HCT116 (cell line): ENCODE measurements at regions not wholly inside any gene's neighbourhood (a gene's known extent, or its start where the extent isn't known, plus 50 kb on each side); places are given as distances from the start of the nearest gene placed in this dataset.

Experiments
- ATAC-seq: fragments of 200-7000 bp; cut with Tn5 transposase; 2 replicates; pipeline ENCODE4 v1.9.1; 2020; ENCODE audit warnings: mild to moderate bottlenecking, moderate library complexity
- BruUV-seq: library from RNA; stranded (reverse); fragments of 400-500 nt; replicated peaks from 2 replicates; lab custom pipeline; 2021; lab: Mats Ljungman, UMichigan
- CTCF ChIA-PET: fragments of 300-600 bp; sonication (Branson Sonifier 250); formaldehyde crosslinking; loops from one replicate; lab custom pipeline; 2021; ENCODE audit warnings: antibody characterized with exemption; lab: Charles Lee
- POLR2A ChIA-PET: fragments of 300-600, 350-600 bp; sonication (Branson Sonifier 250); formaldehyde crosslinking; loops from one replicate; lab custom pipeline; 2021; ENCODE audit warnings: antibody characterized with exemption; lab: Charles Lee
- RAD21 ChIA-PET, 2 experiments: fragments of 300-600 bp; sonication (Branson Sonifier 250); formaldehyde crosslinking; loops; one replicate each; lab custom pipeline; 2023; ENCODE audit warnings: low total read pairs in 2 of 2; ENCODE audit not compliant: uncharacterized antibody in 2 of 2, unreplicated experiment in 2 of 2, low non-redundant PET in 1 of 2; lab: Charles Lee
- DNase-seq: peaks from one replicate; pipeline ENCODE4 v3.0.0-alpha.2; 2010; ENCODE audit warnings: low read depth, low spot score
- H2AFZ ChIP-seq: fragments of 200-600 bp; shearing (Covaris generic), sonication (generic); 2 replicates; pipeline ENCODE4 v1.6.1; 2017; ENCODE audit warnings: low read depth, mixed run types, mixed read lengths, antibody characterized with exemption, low read length; ENCODE audit not compliant: poor library complexity, severe bottlenecking
- H3K27ac ChIP-seq: 2 replicates; pipeline ENCODE4 v1.5.1; 2012; ENCODE audit warnings: low read depth, low read length
- H3K27me3 ChIP-seq: fragments of 200-600 bp; sonication (generic); 2 replicates; pipeline ENCODE4 v1.6.1; 2016; ENCODE audit warnings: mixed run types, low read length, mixed read lengths; ENCODE audit not compliant: insufficient read depth
- H3K36me3 ChIP-seq, 2 experiments: fragments of 200-500 bp in 1 of 2; fragments of 200-600 bp in 1 of 2; sonication (Bioruptor generic) in 1 of 2; sonication (generic) in 1 of 2; 2 replicates each; pipeline versions ENCODE4 v1.5.1 to v1.6.1; 2014 to 2016; ENCODE audit warnings: low read length in 2 of 2, inconsistent platforms in 1 of 2, mixed read lengths in 1 of 2, mixed run types in 1 of 2; ENCODE audit not compliant: insufficient read depth in 2 of 2, control insufficient read depth in 1 of 2
- H3K4me1 ChIP-seq, 2 experiments: fragments of 200-600 bp in 1 of 2; sonication (generic) in 1 of 2; 2 replicates each; pipeline versions ENCODE4 v1.5.1 to v1.6.1; 2012 to 2017; ENCODE audit warnings: low read length in 2 of 2, inconsistent platforms in 1 of 2, mild to moderate bottlenecking in 1 of 2, mixed read lengths in 1 of 2, mixed run types in 1 of 2, moderate library complexity in 1 of 2; ENCODE audit not compliant: insufficient read depth in 2 of 2, control insufficient read depth in 1 of 2
- H3K4me2 ChIP-seq: fragments of 200-600 bp; sonication (generic); 2 replicates; pipeline ENCODE4 v1.6.1; 2017; ENCODE audit warnings: mixed run types, low read length, mixed read lengths
- H3K4me3 ChIP-seq, 2 experiments: fragments of 200-600 bp in 1 of 2; sonication (generic) in 1 of 2; replicated peaks in 1 of 2; 2 replicates each; pipeline ENCODE4 v1.5.1; 2011 to 2016; ENCODE audit warnings: low read length in 2 of 2, control low read depth in 1 of 2, low read depth in 1 of 2, mild to moderate bottlenecking in 1 of 2, mixed read lengths in 1 of 2, mixed run types in 1 of 2
- H3K79me2 ChIP-seq: fragments of 200-600 bp; sonication (generic); 2 replicates; pipeline ENCODE4 v1.6.1; 2017; ENCODE audit warnings: mild to moderate bottlenecking, mixed run types, low read length, moderate library complexity, mixed read lengths; ENCODE audit not compliant: insufficient read depth
- H3K9ac ChIP-seq: fragments of 200-600 bp; sonication (generic); 2 replicates; pipeline ENCODE4 v1.6.1; 2016; ENCODE audit warnings: low read length, mixed read lengths
- H3K9me2 ChIP-seq: fragments of 200-600 bp; sonication (generic), shearing (Covaris generic); 2 replicates; pipeline ENCODE4 v1.6.1; 2017; ENCODE audit warnings: mixed run types, mild to moderate bottlenecking, moderate library complexity; ENCODE audit not compliant: insufficient read depth
- H3K9me3 ChIP-seq, 2 experiments: fragments of 200-500 bp in 1 of 2; fragments of 200-600 bp in 1 of 2; sonication (Bioruptor generic) in 1 of 2; sonication (generic) in 1 of 2; 2 replicates each; pipeline ENCODE4 v1.6.1; 2014 to 2017; ENCODE audit warnings: low read length in 2 of 2, mixed read lengths in 2 of 2, inconsistent platforms in 1 of 2, low read depth in 1 of 2, mild to moderate bottlenecking in 1 of 2, mixed run types in 1 of 2, moderate library complexity in 1 of 2; ENCODE audit not compliant: control insufficient read depth in 1 of 2, insufficient read depth in 1 of 2
- H4K20me1 ChIP-seq: fragments of 200-600 bp; sonication (generic), shearing (Covaris generic); 2 replicates; pipeline ENCODE4 v1.6.1; 2017; ENCODE audit warnings: mixed run types, mild to moderate bottlenecking, moderate library complexity; ENCODE audit not compliant: insufficient read depth
- CBX3 ChIP-seq: IDR thresholded peaks from 2 replicates; pipeline ENCODE4 v1.6.1; 2012; ENCODE audit warnings: low read depth
- EGR1 ChIP-seq: IDR thresholded peaks from 2 replicates; pipeline ENCODE4 v1.6.1; 2012; ENCODE audit warnings: low read depth
- JUND ChIP-seq: IDR thresholded peaks from 2 replicates; pipeline ENCODE4 v1.6.1; 2012
- POLR2AphosphoS5 ChIP-seq: IDR thresholded peaks from 2 replicates; pipeline ENCODE4 v1.6.1; 2011; ENCODE audit warnings: mild to moderate bottlenecking, low read depth, low read length, moderate library complexity
- SP1 ChIP-seq: IDR thresholded peaks from 2 replicates; pipeline ENCODE4 v1.6.1; 2012; ENCODE audit warnings: low read depth
- SRF ChIP-seq: IDR thresholded peaks from 2 replicates; pipeline ENCODE4 v1.6.1; 2012; ENCODE audit warnings: low read depth
- TCF7L2 ChIP-seq: IDR thresholded peaks from 2 replicates; pipeline ENCODE4 v1.7.0; 2011; ENCODE audit warnings: borderline replicate concordance, inconsistent platforms; ENCODE audit not compliant: insufficient read depth, insufficient read length; ENCODE audit errors: extremely low read depth
- ZNF274 ChIP-seq: fragments of 200-500 bp; sonication (Bioruptor generic); IDR thresholded peaks from 2 replicates; pipeline ENCODE4 v1.6.1; 2014; ENCODE audit warnings: mild to moderate bottlenecking, low read depth, low read length, inconsistent platforms
- intact Hi-C: fragments of 100-400 bp; cut with micrococcal nuclease; formaldehyde crosslinking; loops from 2 replicates; pipeline ENCODE4 v1.10.0; 2022
- TF ChIP-seq, protein P1 (sequence below): IDR thresholded peaks from 2 replicates; pipeline ENCODE4 v1.6.1; 2012
- TF ChIP-seq, protein P2 (sequence below), 3 experiments: fragments of 200-600 bp in 1 of 3; sonication (generic) in 1 of 3; IDR thresholded peaks in 2 of 3; conservative IDR thresholded peaks in 1 of 3; 2 replicates each; pipeline ENCODE4 v1.5.1; 2012 to 2017; ENCODE audit warnings: low read depth in 2 of 3, low read length in 2 of 3, antibody characterized with exemption in 1 of 3, borderline replicate concordance in 1 of 3, control low read depth in 1 of 3, mild to moderate bottlenecking in 1 of 3, mixed read lengths in 1 of 3, mixed run types in 1 of 3, moderate library complexity in 1 of 3; ENCODE audit not compliant: insufficient read depth in 1 of 3

DNA sequence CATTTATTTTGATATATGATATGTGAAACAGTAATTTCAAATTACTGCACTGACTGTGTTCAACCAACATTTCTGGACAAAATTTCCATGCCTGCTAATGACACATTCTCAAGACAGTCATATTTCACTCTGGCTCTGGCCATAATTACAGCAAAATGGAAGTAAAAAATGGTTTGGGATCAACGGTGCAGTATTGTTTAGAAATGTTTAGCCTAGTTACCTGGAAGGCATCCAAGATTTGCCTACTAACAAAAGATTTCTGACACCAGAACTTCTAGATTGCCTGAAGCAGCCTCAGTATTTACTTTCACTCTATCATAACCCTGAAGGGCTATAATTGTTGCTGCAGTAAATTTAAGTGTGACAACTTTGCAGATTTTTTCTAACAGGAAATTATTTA lies 416.3 kb downstream of the PCDH10 start:
- ChIA-PET POLR2A (no interaction called here), CTCF (no interaction called here), RAD21 (no interaction called here)
- intact Hi-C loops = no loop called here
- BruUV-seq = no TSS peak
- TF ChIP-seq ZNF274 = no peak
- no peak for TF ChIP-seq POLR2AphosphoS5
- no peak for TF ChIP-seq CBX3
- no peak for TF ChIP-seq EGR1
- no peak for TF ChIP-seq TCF7L2
- no peak for TF ChIP-seq SP1
- TF ChIP-seq, protein P1, sequence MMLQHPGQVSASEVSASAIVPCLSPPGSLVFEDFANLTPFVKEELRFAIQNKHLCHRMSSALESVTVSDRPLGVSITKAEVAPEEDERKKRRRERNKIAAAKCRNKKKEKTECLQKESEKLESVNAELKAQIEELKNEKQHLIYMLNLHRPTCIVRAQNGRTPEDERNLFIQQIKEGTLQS = no peak
- TF ChIP-seq, protein P2, sequence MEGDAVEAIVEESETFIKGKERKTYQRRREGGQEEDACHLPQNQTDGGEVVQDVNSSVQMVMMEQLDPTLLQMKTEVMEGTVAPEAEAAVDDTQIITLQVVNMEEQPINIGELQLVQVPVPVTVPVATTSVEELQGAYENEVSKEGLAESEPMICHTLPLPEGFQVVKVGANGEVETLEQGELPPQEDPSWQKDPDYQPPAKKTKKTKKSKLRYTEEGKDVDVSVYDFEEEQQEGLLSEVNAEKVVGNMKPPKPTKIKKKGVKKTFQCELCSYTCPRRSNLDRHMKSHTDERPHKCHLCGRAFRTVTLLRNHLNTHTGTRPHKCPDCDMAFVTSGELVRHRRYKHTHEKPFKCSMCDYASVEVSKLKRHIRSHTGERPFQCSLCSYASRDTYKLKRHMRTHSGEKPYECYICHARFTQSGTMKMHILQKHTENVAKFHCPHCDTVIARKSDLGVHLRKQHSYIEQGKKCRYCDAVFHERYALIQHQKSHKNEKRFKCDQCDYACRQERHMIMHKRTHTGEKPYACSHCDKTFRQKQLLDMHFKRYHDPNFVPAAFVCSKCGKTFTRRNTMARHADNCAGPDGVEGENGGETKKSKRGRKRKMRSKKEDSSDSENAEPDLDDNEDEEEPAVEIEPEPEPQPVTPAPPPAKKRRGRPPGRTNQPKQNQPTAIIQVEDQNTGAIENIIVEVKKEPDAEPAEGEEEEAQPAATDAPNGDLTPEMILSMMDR (IDR thresholded peaks at IDR 0.05 in 2 of 3, conservative IDR thresholded peaks at IDR 0.05 in 1 of 3; ENCODE audit: borderline replicate concordance in 1 of 3, insufficient read depth in 1 of 3, low read depth in 2 of 3, low read length in 2 of 3) = no peak
- no peak for TF ChIP-seq JUND
- no peak for TF ChIP-seq SRF
- H3K4me3 ChIP-seq = no peak overlapping the region
- no peaks in the 10 kb centered on the region for H3K36me3 ChIP-seq
- H3K79me2 ChIP-seq = no peaks in the 10 kb centered on the region
- peak overlapping the region; percentile 22 for H2AFZ ChIP-seq
- no peaks in the 10 kb centered on the region for H3K27me3 ChIP-seq
- no peaks in the 10 kb centered on the region; a peak in 1 of 4 replicates for H3K4me1 ChIP-seq
- DNase-seq (no peak), ATAC-seq (no peak)
- H3K9ac ChIP-seq = no peak overlapping the region
- H3K27ac ChIP-seq = no peak overlapping the region
- H3K9me3 ChIP-seq = no peaks in the 10 kb centered on the region
- no peaks in the 10 kb centered on the region for H4K20me1 ChIP-seq
- H3K9me2 ChIP-seq = no peaks in the 10 kb centered on the region
- H3K4me2 ChIP-seq = no peak overlapping the region
